ENCODE measurements at regions not wholly inside any gene's neighbourhood (a gene's known extent, or its start where the extent isn't known, plus 50 kb on each side); places are given as distances from the start of the nearest gene placed in this dataset.

DNA sequence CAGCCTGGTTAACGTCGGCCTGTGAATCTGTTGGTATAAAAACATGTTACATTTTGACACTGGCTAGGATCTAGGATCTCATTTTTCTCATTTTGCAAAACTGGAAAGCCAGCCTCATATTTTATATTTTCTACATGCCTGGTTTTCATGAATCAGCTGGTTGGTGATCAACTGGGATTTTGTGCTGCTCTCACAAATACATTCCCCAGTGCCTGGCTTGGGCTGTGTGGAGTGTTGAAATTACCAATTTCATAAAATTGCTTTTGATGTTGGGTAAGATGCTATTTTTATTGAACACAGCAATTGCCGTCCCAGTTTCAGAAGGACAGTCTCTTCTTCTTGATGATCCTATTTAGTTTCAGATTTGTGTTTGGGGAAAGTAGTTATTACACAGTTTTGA lies 604.3 kb downstream of the TAFA4 start:
- H3K4me3 ChIP-seq = no peak overlapping the region
- H3K27ac ChIP-seq = no peak overlapping the region
- ATAC-seq = no peak
- no peaks in the 10 kb centered on the region for H3K9me3 ChIP-seq
- H3K36me3 ChIP-seq (ENCODE audit: insufficient read depth in 1 of 2, low read depth in 1 of 2) = no peaks in the 10 kb centered on the region
- intact Hi-C loops (cut with DNase I) = no loop called here
- DNase-seq = no peak
- TF ChIP-seq, protein P1, sequence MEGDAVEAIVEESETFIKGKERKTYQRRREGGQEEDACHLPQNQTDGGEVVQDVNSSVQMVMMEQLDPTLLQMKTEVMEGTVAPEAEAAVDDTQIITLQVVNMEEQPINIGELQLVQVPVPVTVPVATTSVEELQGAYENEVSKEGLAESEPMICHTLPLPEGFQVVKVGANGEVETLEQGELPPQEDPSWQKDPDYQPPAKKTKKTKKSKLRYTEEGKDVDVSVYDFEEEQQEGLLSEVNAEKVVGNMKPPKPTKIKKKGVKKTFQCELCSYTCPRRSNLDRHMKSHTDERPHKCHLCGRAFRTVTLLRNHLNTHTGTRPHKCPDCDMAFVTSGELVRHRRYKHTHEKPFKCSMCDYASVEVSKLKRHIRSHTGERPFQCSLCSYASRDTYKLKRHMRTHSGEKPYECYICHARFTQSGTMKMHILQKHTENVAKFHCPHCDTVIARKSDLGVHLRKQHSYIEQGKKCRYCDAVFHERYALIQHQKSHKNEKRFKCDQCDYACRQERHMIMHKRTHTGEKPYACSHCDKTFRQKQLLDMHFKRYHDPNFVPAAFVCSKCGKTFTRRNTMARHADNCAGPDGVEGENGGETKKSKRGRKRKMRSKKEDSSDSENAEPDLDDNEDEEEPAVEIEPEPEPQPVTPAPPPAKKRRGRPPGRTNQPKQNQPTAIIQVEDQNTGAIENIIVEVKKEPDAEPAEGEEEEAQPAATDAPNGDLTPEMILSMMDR (IDR thresholded peaks at IDR 0.05) = no peak
- H3K4me1 ChIP-seq = no peaks in the 10 kb centered on the region
- H3K27me3 ChIP-seq (ENCODE audit: insufficient read depth in 3 of 3, low read length in 2 of 3) = no peaks in the 10 kb centered on the region
- 49 to 80% (median 80%) methylated on average over 3 of the region's 3 CpGs for WGBS, 3 donors

DNA sequence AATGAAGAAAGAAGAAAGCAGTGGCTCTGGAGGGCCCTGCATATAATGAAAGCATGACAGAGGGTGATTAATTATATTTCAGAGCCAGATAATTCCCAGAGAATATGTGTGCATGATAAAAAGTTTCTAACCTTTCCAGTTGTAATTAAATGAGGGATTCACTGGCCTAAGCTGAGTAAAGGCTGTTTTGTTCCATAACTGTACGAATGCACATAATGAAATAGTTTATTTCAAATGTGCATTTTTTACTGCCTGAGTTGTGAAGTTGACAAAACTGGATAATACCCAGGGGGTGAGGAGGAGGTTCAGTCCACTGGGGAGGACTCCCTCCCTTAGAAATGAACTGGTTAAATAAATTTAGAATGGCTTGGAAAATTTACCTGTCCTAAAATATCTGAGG lies 616.4 kb downstream of the TAFA4 start:
- TF ChIP-seq, protein P1 (IDR thresholded peaks at IDR 0.05) = no peak
- intact Hi-C loops (cut with DNase I) = no loop called here
- Histone ChIP-seq H3K9me3 (no peaks in the 10 kb centered on the region), H3K27ac (no peak overlapping the region), H3K4me3 (no peak overlapping the region), H3K4me1 (no peaks in the 10 kb centered on the region), H3K36me3 (ENCODE audit: insufficient read depth in 1 of 2, low read depth in 1 of 2) (no peaks in the 10 kb centered on the region), H3K27me3 (ENCODE audit: insufficient read depth in 3 of 3, low read length in 2 of 3) (no peaks in the 10 kb centered on the region)
- ATAC-seq (no peak), DNase-seq (no peak)
- WGBS, 3 donors = 65 to 73% (median 73%) methylated on average over 1 of the region's 1 CpG

DNA sequence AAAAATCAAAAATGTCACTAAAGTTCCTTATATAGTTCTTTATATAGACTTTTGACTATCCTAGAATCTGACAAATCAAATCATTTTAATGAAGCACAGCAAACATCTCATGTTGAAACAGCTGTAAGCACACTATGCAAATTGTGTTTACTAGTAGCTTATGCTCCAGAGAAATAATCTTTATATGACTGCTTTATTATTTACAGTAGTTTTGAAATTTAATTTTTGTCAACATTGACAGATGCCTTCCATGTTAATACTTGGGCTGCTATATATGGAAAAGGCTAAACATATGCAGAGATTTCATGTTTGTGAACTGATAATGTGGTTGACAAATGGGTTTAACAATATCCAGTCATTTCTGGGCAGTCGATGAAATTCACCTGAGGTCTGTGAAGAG lies 616.8 kb downstream of the TAFA4 start:
- TF ChIP-seq, protein P1 (IDR thresholded peaks at IDR 0.05) = no peak
- Histone ChIP-seq H3K4me1 (no peaks in the 10 kb centered on the region), H3K27me3 (ENCODE audit: insufficient read depth in 3 of 3, low read length in 2 of 3) (no peaks in the 10 kb centered on the region), H3K36me3 (ENCODE audit: insufficient read depth in 1 of 2, low read depth in 1 of 2) (no peaks in the 10 kb centered on the region), H3K27ac (no peak overlapping the region), H3K9me3 (no peaks in the 10 kb centered on the region), H3K4me3 (no peak overlapping the region)
- intact Hi-C loops (cut with DNase I) = no loop called here
- DNase-seq (no peak), ATAC-seq (no peak)
- WGBS, 3 donors = 80 to 84% (median 82%) methylated on average over 1 of the region's 1 CpG

DNA sequence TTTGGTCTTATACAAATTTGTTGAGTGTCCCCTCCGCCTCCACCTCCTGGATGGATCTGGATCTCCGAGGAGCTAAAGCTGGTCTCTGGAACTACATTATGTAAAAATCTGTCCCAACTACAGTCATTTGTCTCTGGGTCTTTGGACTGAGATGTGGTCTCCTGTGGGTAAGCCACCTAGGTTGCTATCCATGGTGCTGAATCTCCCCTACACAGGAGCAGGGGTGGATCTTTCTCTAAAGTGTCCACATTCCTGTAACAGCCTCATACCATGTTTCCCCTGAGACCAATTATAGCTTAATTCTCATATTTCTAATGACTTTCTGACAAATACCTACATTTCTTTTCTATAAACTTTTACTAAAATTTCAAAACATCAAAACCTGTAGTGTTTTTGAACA lies 625.8 kb downstream of the TAFA4 start:
- H3K4me3 ChIP-seq = no peak overlapping the region
- no peaks in the 10 kb centered on the region for H3K4me1 ChIP-seq
- TF ChIP-seq, protein P1 (IDR thresholded peaks at IDR 0.05) = no peak
- H3K36me3 ChIP-seq (ENCODE audit: insufficient read depth in 1 of 2, low read depth in 1 of 2) = no peaks in the 10 kb centered on the region
- WGBS, 3 donors = 72 to 84% (median 74%) methylated on average over 2 of the region's 2 CpGs
- no peak for ATAC-seq
- H3K27ac ChIP-seq = no peak overlapping the region
- intact Hi-C loops (cut with DNase I) = no loop called here
- no peaks in the 10 kb centered on the region for H3K9me3 ChIP-seq
- H3K27me3 ChIP-seq (ENCODE audit: insufficient read depth in 3 of 3, low read length in 2 of 3) = no peaks in the 10 kb centered on the region
- no peak for DNase-seq

DNA sequence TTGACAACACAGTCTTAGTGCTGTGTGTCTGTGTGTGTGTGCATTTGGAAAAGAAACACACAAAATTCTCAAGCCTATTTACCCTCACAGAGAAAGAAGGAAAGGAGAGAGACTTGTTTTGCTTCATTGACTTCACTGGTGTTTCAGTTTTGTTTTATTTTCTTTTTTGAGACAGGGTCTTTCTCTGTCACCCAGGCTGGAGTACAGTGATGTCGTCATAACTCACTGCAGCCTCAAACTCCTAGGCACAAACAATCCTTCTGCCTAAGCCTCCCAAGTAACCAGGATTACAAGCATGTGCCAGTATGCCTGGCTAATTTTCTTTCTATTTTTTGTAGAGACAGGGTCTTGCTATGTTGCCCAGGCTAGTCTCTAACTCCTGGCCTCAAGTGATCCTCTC lies 636.9 kb downstream of the TAFA4 start:
- Histone ChIP-seq H3K27me3 (ENCODE audit: insufficient read depth in 3 of 3, low read length in 2 of 3) (no peaks in the 10 kb centered on the region), H3K4me1 (no peaks in the 10 kb centered on the region), H3K4me3 (no peak overlapping the region), H3K36me3 (ENCODE audit: insufficient read depth in 1 of 2, low read depth in 1 of 2) (no peaks in the 10 kb centered on the region), H3K9me3 (no peaks in the 10 kb centered on the region), H3K27ac (no peak overlapping the region)
- DNase-seq = no peak
- TF ChIP-seq, protein P1 (IDR thresholded peaks at IDR 0.05) = no peak
- ATAC-seq = no peak
- intact Hi-C loops (cut with DNase I) = no loop called here
- 89 to 97% (median 90%) methylated on average over 1 of the region's 1 CpG for WGBS, 3 donors
